Stomach smooth muscle (tissue), 2 donors: ENCODE measurements at regions not wholly inside any gene's neighbourhood (a gene's known extent, or its start where the extent isn't known, plus 50 kb on each side); places are given as distances from the start of the nearest gene placed in this dataset.

Source experiments
- H3K27ac ChIP-seq: one replicate; pipeline ENCODE4 v1.7.0; 2013; ENCODE audit warnings: mild to moderate bottlenecking, low read length, inconsistent platforms
- H3K27me3 ChIP-seq, 2 donors: one replicate each; pipeline ENCODE4 v1.7.0; 2013; ENCODE audit warnings: low read length in 2 of 2; ENCODE audit not compliant: insufficient read depth in 2 of 2, control insufficient read depth in 1 of 2
- H3K36me3 ChIP-seq, 2 donors: one replicate each; pipeline ENCODE4 v1.7.0; 2013; ENCODE audit warnings: low read length in 2 of 2; ENCODE audit not compliant: control insufficient read depth in 2 of 2, insufficient read depth in 2 of 2
- H3K4me1 ChIP-seq: one replicate; pipeline ENCODE4 v1.7.0; 2013; ENCODE audit warnings: low read length; ENCODE audit not compliant: control insufficient read depth, insufficient read depth
- H3K4me3 ChIP-seq, 2 donors: one replicate each; pipeline ENCODE4 v1.7.0; 2013; ENCODE audit warnings: low read length in 2 of 2
- H3K9ac ChIP-seq, 2 donors: one replicate each; pipeline ENCODE4 v1.7.0; 2013; ENCODE audit warnings: low read length in 2 of 2, mild to moderate bottlenecking in 1 of 2
- H3K9me3 ChIP-seq, 2 donors: one replicate each; pipeline ENCODE4 v1.7.0; 2013; ENCODE audit warnings: low read length in 2 of 2; ENCODE audit not compliant: control insufficient read depth in 2 of 2
- donor health status: healthy.
- donor health status: Pancreatic carcinoma.

- Histone ChIP-seq H3K9me3 (no peaks in the 10 kb centered on the region), H3K4me1 (no peaks in the 10 kb centered on the region), H3K27ac (no peak overlapping the region), H3K9ac (no peak overlapping the region), H3K27me3 (no peaks in the 10 kb centered on the region), H3K4me3 (no peak overlapping the region), H3K36me3 (no peaks in the 10 kb centered on the region)
Observed at GRCh38 chr12:91854725-91855124, 290.9 kb downstream of the BTG1 start.

- Histone ChIP-seq H3K36me3 (no peaks in the 10 kb centered on the region), H3K4me1 (no peaks in the 10 kb centered on the region), H3K9me3 (no peaks in the 10 kb centered on the region), H3K9ac (no peak overlapping the region), H3K27ac (no peak overlapping the region), H3K27me3 (no peaks in the 10 kb centered on the region), H3K4me3 (no peak overlapping the region)
Observed at GRCh38 chr12:91853350-91854127, 292.1 kb downstream of the BTG1 start.

- no peaks in the 10 kb centered on the region for H3K27me3 ChIP-seq
- no peak overlapping the region for H3K4me3 ChIP-seq
- no peak overlapping the region for H3K9ac ChIP-seq
- H3K9me3 ChIP-seq = no peaks in the 10 kb centered on the region
- H3K36me3 ChIP-seq = no peaks in the 10 kb centered on the region
- H3K27ac ChIP-seq = no peak overlapping the region
- H3K4me1 ChIP-seq = no peaks in the 10 kb centered on the region
Observed at GRCh38 chr12:91852634-91853033, 293.0 kb downstream of the BTG1 start.

- Histone ChIP-seq H3K27ac (no peak overlapping the region), H3K36me3 (no peaks in the 10 kb centered on the region), H3K27me3 (no peaks in the 10 kb centered on the region), H3K9me3 (no peaks in the 10 kb centered on the region), H3K9ac (no peak overlapping the region), H3K4me1 (no peaks in the 10 kb centered on the region), H3K4me3 (no peak overlapping the region)
Observed at GRCh38 chr12:91851741-91852477, 293.7 kb downstream of the BTG1 start.

- Histone ChIP-seq H3K27ac (no peak overlapping the region), H3K4me1 (no peaks in the 10 kb centered on the region), H3K4me3 (no peak overlapping the region), H3K36me3 (no peaks in the 10 kb centered on the region), H3K9me3 (no peaks in the 10 kb centered on the region), H3K27me3 (no peaks in the 10 kb centered on the region), H3K9ac (no peak overlapping the region)
Observed at GRCh38 chr12:91846466-91847055, 299.1 kb downstream of the BTG1 start.

- Histone ChIP-seq H3K4me1 (no peaks in the 10 kb centered on the region), H3K4me3 (no peak overlapping the region), H3K27ac (no peak overlapping the region), H3K36me3 (no peaks in the 10 kb centered on the region), H3K9me3 (no peaks in the 10 kb centered on the region), H3K9ac (no peak overlapping the region), H3K27me3 (no peaks in the 10 kb centered on the region)
Observed at GRCh38 chr12:91845365-91845764, 300.3 kb downstream of the BTG1 start.

GRCh38 chr12:91841822-91842221 is 303.8 kb downstream of the BTG1 start:
- H3K27ac ChIP-seq = no peak overlapping the region
- no peak overlapping the region for H3K9ac ChIP-seq
- no peak overlapping the region for H3K4me3 ChIP-seq
- no peaks in the 10 kb centered on the region for H3K9me3 ChIP-seq
- H3K4me1 ChIP-seq = no peaks in the 10 kb centered on the region
- no peaks in the 10 kb centered on the region for H3K27me3 ChIP-seq
- H3K36me3 ChIP-seq = no peaks in the 10 kb centered on the region

- no peaks in the 10 kb centered on the region for H3K9me3 ChIP-seq
- no peaks in the 10 kb centered on the region for H3K27me3 ChIP-seq
Observed at GRCh38 chr12:91836696-91837095, 308.9 kb downstream of the BTG1 start.

GRCh38 chr12:91836264-91836663 is 309.4 kb downstream of the BTG1 start:
- Histone ChIP-seq H3K4me3 (no peak overlapping the region), H3K27ac (no peak overlapping the region), H3K4me1 (no peaks in the 10 kb centered on the region), H3K9ac (no peak overlapping the region), H3K36me3 (no peaks in the 10 kb centered on the region), H3K27me3 (no peaks in the 10 kb centered on the region), H3K9me3 (no peaks in the 10 kb centered on the region)

More at GRCh38 chr12:91836696-91837095, 308.9 kb downstream of the BTG1 start:
- H3K27ac ChIP-seq = no peak overlapping the region
- H3K4me3 ChIP-seq = no peak overlapping the region
- no peak overlapping the region for H3K9ac ChIP-seq
- H3K4me1 ChIP-seq = no peaks in the 10 kb centered on the region
- no peaks in the 10 kb centered on the region for H3K36me3 ChIP-seq

- Histone ChIP-seq H3K4me1 (no peaks in the 10 kb centered on the region), H3K36me3 (no peaks in the 10 kb centered on the region), H3K4me3 (no peak overlapping the region), H3K27ac (no peak overlapping the region), H3K9me3 (no peaks in the 10 kb centered on the region), H3K27me3 (no peaks in the 10 kb centered on the region), H3K9ac (no peak overlapping the region)
Observed at GRCh38 chr12:91835693-91836092, 310.0 kb downstream of the BTG1 start.
